Left ventricle myocardium inferior (tissue), 1 donor: ENCODE measurements at regions not wholly inside any gene's neighbourhood (a gene's known extent, or its start where the extent isn't known, plus 50 kb on each side); places are given as distances from the start of the nearest gene placed in this dataset.

Experiments used
- DNase-seq: peaks from one replicate; pipeline ENCODE4 v3.0.0-alpha.2; 2020
- H3K27ac ChIP-seq: fragments of 200-600 bp; replicated peaks from 2 replicates; pipeline ENCODE4 v1.8.0; 2021
- H3K27me3 ChIP-seq: fragments of 200-600 bp; 2 replicates; pipeline ENCODE4 v1.8.0; 2021; ENCODE audit warnings: low read depth
- H3K36me3 ChIP-seq: fragments of 200-600 bp; 2 replicates; pipeline ENCODE4 v1.8.0; 2021
- H3K4me1 ChIP-seq: fragments of 200-600 bp; 2 replicates; pipeline ENCODE4 v1.8.0; 2021
- H3K4me3 ChIP-seq: fragments of 200-600 bp; 2 replicates; pipeline ENCODE4 v1.8.0; 2021; ENCODE audit warnings: mild to moderate bottlenecking, moderate library complexity
- H3K9me3 ChIP-seq: fragments of 200-600 bp; replicated peaks from 2 replicates; pipeline ENCODE4 v1.8.0; 2021
- CTCF ChIP-seq: fragments of 200-600 bp; IDR thresholded peaks from 2 replicates; pipeline ENCODE4 v1.8.0; 2021; ENCODE audit warnings: antibody characterized with exemption, mild to moderate bottlenecking, borderline replicate concordance
- intact Hi-C: fragments of 100-400 bp; cut with micrococcal nuclease; formaldehyde crosslinking; loops from one replicate; pipeline ENCODE4 v1.11.0; 2022
- donor health status: DM: no; HTN: yes; CAD: no; lungs with severe emphysema.

- TF ChIP-seq CTCF = no peak
- H3K4me3 ChIP-seq = no peak overlapping the region
- peaks cover 45% of the 10 kb centered on the region for H3K27me3 ChIP-seq
- no peaks in the 10 kb centered on the region for H3K9me3 ChIP-seq
- no peak overlapping the region for H3K27ac ChIP-seq
- intact Hi-C loops = no loop called here
- DNase-seq = no peak
- no peaks in the 10 kb centered on the region for H3K4me1 ChIP-seq
- no peaks in the 10 kb centered on the region for H3K36me3 ChIP-seq
These were observed 123.6 kb upstream of the SMIM21 start for GRCh38 chr18:75551071-75551470.

- Histone ChIP-seq H3K27me3 (peaks cover 56% of the 10 kb centered on the region), H3K9me3 (no peaks in the 10 kb centered on the region), H3K36me3 (no peaks in the 10 kb centered on the region), H3K4me1 (no peaks in the 10 kb centered on the region), H3K4me3 (no peak overlapping the region), H3K27ac (no peak overlapping the region)
- intact Hi-C loops = no loop called here
- TF ChIP-seq CTCF = no peak
- DNase-seq = no peak
These were observed 120.9 kb upstream of the SMIM21 start for GRCh38 chr18:75548353-75548905.

- H3K4me1 ChIP-seq = no peaks in the 10 kb centered on the region
- no peak overlapping the region for H3K4me3 ChIP-seq
- intact Hi-C loops = no loop called here
- no peak for TF ChIP-seq CTCF
- H3K27me3 ChIP-seq = peaks cover 53% of the 10 kb centered on the region
- no peak for DNase-seq
- H3K36me3 ChIP-seq = no peaks in the 10 kb centered on the region
- no peak overlapping the region for H3K27ac ChIP-seq
- no peaks in the 10 kb centered on the region for H3K9me3 ChIP-seq
These were observed 119.5 kb upstream of the SMIM21 start for GRCh38 chr18:75546964-75547363.

- intact Hi-C loops = no loop called here
- no peak for DNase-seq
- no peak overlapping the region for H3K27ac ChIP-seq
- no peak for TF ChIP-seq CTCF
- H3K4me3 ChIP-seq = no peak overlapping the region
- H3K4me1 ChIP-seq = no peaks in the 10 kb centered on the region
- no peaks in the 10 kb centered on the region for H3K36me3 ChIP-seq
- peaks cover 45% of the 10 kb centered on the region for H3K27me3 ChIP-seq
- no peaks in the 10 kb centered on the region for H3K9me3 ChIP-seq
These were observed 117.7 kb upstream of the SMIM21 start for GRCh38 chr18:75545189-75545588.

GRCh38 chr18:75544496-75544895, 117.0 kb upstream of the SMIM21 start:
- H3K9me3 ChIP-seq = no peaks in the 10 kb centered on the region
- TF ChIP-seq CTCF = no peak
- DNase-seq = no peak
- no peak overlapping the region for H3K4me3 ChIP-seq
- peaks cover 42% of the 10 kb centered on the region for H3K27me3 ChIP-seq
- intact Hi-C loops = no loop called here
- H3K27ac ChIP-seq = no peak overlapping the region
- no peaks in the 10 kb centered on the region for H3K36me3 ChIP-seq
- no peaks in the 10 kb centered on the region for H3K4me1 ChIP-seq

GRCh38 chr18:75544051-75544481, 116.6 kb upstream of the SMIM21 start:
- Histone ChIP-seq H3K9me3 (no peaks in the 10 kb centered on the region), H3K4me1 (no peaks in the 10 kb centered on the region), H3K36me3 (no peaks in the 10 kb centered on the region), H3K4me3 (no peak overlapping the region), H3K27ac (no peak overlapping the region), H3K27me3 (peaks cover 37% of the 10 kb centered on the region)
- no peak for DNase-seq
- no peak for TF ChIP-seq CTCF
- intact Hi-C loops = no loop called here
